H4 (cell line): ENCODE measurements at regions not wholly inside any gene's neighbourhood (a gene's known extent, or its start where the extent isn't known, plus 50 kb on each side); places are given as distances from the start of the nearest gene placed in this dataset.
"Not testable (repeated sequence)": the region's sequence is repeated elsewhere in the genome, so short reads cannot be mapped to it uniquely, and the experiment has no call there.

Experiments used
- DNase-seq: peaks from one replicate; pipeline ENCODE4 v3.0.0-alpha.2; 2015; ENCODE audit warnings: low spot score

DNA sequence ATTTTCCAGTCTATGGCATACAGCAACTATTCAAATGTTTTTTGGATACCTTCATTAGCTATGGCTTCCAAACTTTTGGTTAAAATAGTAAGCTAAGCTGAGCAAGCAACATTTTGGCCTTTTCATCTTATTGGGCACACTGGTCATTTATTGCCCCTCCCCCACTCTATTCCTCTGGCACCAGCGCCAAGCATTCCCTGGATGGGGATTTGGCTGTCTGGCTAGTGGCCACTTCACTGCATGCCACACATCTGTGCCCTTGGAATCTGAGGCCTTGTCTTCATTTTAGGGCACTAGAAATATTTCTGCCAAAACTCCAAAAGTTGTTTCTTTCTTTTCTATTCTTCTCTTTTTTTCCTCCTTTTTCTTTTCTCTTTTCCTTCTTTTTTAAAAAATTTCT lies 305.8 kb upstream of the POTED start:
- not testable (repeated sequence) for DNase-seq

DNA sequence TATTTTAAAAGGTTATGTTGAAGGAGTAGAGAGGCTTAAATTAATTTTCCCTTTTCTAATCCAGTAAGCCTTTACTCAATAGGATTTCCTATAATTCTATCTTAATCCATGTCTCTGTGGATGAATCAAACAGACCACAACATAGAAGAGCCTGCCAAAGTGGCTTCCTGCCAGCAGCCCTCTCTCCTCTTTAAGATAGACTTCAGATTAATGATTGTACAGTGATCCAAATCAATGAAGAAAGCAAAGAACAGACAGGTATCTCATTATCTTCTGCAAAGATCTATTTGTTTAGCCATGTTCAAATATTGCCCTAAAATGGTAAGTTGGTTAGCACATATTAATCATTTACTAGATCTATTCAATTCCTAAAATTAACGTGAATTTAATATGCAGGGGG lies 304.7 kb upstream of the POTED start:
- DNase-seq: not testable (repeated sequence)

DNA sequence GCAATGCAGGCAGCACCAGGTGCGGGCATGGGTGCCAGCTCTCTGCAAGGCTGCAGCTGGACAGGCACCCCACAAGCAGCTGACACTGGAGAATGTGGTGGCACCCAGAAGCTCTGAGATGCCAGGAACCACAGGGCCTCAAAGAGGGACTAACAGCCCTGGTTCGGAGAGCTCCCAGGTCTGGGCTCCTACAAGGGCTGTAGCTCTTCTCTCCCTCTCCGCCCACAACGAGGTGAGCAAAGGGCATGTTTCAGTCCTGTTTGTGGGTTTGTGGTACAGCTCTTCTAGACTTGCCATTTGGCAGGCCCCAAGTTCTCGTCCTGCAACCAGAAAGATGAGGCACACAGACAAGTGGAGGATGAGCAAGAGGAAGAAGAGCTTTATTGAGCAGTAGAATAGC lies 299.5 kb upstream of the POTED start:
- DNase-seq: not testable (repeated sequence)

DNA sequence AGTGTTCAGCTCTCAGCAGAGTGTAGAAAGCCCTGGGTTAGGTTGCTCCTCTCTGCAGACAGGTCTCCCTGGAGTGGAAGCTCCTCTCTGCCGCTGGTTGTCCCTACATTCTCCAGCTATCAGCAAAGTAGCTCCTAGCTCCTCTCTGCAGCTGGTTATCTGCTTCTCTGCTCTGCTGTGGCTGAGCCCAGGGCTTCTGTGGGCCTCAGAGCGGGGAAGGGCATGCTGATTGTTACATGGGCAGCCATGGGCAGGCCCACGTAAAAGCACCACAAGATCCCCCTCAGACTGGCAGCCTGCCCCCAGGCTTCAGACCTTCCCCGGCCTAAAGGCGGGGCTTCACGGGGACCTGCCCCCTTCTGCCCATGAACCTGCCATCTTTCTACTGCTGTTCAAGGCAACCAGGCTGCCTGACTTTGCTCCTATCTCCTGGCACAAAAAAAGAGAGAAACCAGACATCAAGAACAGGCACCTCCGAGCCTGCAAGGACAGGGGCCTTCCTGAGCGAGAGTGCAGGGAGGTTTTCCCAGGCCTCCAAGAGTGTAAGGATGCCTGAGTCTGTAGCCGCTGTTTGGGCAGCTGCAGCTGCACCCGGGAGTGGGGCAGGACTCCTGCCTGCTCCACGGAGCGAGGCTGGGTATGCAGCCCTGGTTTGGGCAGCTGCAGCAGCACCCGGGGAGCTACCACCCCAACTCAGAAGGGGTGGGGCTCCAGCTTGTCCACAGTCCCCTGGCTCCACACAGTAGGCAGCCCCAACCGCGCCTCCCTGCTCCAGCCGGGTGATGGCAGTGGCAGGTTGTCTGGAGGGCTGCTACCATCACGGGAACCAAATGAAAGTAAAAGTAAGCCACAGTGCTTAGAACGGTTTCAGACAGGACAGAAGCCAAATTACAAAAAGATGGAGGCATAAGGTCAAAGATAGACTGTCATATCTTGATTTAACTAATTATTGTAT lies 298.7 kb upstream of the POTED start:
- DNase-seq: peak; percentile 7

DNA sequence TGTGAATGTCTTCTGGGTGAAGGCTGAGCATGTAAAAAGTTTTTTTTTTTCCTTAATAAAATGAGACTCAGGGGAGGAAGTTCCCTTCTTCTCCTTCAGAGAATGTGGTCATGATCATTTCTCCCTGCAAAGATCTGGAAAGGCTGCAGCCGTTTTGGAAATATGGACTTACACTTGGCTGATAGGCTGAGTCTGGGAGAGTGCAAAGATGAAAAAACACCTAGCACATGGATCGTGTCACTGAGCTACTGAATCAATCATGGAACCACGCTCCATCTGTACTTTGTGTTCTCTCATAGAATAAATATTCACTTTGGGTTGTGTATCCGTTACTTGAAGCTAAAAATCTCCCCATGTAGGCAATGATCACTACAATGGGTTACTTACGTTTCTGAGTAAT lies 290.9 kb upstream of the POTED start:
- DNase-seq: not testable (repeated sequence)

DNA sequence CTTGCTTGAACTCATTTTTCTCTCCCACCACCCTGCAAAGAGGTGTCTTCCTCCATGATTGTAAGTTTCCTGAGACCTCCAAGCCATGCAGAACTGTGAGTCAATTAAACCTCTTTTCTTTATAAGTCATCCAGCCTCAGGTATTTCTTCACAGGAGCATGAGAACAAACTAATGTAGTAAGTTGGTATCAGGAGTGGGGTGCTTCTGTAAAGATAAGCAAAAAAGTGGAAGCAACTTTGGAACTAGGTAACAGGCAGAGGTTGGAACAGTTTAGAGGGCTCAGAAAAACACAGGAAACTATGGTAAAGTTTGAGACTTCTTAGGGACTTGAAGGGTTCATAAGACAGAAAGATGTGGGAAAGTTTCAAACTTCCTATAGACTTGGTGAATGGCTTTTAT lies 287.7 kb upstream of the POTED start:
- DNase-seq: not testable (repeated sequence)

DNA sequence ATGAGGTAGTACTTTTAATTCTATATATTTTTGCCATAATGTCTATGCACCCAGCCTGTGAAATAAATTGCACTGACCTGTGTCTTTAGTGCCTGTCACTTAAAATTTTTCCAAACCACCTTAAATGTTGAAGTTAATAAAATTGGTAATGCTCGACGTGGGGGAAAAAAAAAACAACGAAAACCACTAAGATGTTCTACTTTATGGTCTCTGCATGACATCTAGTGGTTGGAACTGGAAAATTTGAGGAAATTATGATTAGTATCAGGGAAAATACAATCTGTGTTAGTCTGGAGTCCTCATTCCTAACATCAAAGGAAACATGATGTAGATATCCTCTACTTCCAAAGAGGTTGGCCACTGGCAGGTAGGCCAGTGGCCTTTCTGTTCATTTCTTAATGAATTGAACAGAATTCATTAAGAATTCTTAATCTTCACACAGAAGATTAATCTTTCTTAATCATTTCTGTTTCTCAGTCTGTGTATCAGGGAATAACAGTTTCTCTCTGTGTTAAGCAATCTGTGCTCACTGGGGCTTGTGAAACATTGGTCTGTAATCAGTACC lies 268.8 kb upstream of the POTED start:
- DNase-seq: not testable (repeated sequence)

DNA sequence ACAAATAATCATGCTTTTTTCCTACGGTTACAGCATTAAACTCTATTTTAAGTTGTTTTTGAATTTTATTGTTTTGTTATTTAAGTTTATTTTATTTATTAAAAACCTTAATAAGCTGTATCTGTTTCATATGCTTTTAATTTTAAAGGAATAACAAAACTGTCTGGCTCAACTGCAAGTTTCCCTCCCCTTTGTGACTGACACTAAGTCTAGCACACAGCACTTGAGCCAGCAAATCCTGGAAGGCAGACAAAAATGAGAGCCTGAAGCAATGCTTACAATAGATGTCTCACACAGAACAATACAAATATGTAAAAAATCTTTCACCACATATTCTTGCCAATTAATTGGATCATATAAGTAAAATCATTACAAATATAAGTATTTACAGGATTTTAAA lies 258.1 kb upstream of the POTED start:
- not testable (repeated sequence) for DNase-seq

DNA sequence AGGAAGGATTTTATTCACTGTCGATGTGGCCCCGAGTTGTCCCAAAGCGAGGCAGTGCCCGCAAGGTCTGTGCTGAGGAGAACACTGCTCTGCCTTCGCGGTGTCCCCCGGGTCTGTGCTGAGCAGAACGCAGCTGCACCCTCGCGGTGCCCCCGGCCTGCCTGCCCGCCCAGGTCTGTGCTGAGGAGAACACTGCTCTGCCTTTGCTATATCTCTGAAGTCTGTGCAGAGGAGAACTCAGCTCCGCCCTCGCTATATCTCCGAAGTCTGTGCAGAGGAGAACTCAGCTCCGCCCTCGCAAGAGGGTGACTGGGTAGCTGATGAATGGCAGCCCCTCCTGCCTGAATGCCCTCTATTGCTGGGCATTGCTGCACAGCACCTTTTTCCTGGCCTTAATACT lies 249.4 kb upstream of the POTED start:
- not testable (repeated sequence) for DNase-seq

DNA sequence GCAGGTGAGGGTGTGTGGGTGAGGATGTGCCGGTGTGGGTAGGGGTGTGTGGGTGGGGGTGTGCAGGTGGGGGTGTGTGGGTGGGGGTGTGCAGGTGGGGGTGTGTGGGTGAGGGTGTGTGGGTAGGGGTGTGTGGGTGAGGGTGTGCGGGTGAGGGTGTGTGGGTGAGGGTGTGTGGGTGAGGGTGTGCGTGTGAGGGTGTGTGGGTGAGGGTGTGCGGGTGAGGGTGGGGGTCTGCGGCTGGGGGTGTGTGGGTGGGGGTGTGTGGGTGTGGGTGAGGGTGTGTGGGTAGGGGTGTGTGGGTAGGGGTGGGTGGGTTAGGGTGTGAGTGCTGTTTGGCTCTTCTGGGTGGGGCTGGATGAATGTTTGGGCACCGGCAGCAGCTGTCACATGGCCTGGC lies 241.4 kb upstream of the POTED start:
- DNase-seq: no peak

DNA sequence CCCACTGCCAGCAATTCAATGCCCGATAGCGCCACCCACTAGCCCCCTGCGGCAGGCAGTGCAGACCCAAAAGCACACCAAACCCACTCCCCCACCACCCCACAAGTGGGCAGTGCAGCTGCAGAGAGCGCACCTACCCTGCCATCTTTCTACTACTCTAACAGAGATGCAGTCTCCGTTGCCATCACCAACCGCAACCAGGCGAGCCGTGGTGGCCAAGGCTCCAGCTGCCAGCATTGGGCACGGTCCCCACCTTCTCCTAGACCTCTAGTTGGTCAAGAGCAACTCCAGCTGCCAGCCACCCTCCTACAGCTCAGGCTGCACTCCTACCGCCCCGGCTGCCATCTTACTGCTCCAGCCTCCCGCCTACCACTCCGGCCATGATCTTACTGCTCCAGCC lies 236.9 kb upstream of the POTED start:
- DNase-seq: not testable (repeated sequence)

DNA sequence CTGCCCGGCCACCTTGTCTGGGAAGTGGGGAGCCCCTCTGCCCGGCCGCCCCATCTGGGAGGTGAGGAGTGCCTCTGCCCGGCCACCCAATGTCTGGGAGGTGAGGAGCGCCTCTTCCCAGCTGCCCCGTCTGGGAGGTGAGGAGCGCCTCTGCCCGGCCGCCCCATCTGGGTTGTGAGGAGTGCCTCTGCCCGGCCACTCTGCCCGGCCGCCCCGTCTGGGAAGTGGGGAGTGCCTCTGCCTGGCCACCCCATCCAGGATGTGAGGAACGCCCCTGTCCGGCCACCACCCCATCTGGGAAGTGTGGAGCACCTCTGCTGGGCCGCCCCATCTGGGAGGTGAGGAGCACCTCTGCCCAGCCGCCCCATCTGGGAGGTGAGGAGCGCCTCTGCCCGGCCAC lies 230.6 kb upstream of the POTED start:
- not testable (repeated sequence) for DNase-seq

DNA sequence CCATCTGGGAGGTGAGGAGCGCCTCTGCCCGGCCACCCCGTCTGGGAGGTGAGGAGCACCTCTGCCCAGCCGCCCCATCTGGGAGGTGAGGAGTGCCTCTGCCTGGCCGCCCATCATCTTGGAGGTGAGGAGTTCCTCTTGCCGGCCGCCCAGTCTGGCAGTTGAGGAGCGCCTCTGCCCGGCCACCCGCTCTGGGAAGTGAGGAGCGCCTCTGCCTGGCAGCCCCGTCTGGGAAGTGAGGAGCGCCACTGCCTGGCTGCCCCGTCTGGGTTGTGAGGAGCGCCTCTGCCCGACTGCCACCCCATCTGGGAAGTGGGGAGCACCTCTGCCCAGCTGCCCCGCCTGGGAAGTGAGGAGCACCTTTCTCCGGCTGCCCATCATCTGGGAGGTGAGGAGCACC lies 230.0 kb upstream of the POTED start:
- not testable (repeated sequence) for DNase-seq

DNA sequence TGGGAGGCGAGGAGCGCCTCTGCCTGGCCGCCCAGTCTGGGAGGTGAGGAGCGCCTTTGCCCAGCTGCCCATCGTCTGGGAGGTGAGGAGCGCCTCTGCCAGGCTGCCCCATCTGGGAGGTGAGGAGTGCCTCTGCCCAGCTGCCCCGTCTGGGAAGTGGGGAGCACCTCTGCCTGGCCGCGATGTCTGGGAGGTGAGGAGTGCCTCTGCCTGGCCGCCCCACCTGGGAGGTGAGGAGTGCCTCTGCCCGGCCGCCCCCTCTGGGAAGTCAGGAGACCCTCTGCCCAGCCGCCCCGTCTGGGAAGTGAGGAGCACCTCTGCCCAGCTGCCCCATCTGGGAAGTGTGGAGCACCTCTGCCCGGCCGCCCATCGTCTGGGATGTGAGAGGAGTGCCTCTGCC lies 229.0 kb upstream of the POTED start:
- not testable (repeated sequence) for DNase-seq

DNA sequence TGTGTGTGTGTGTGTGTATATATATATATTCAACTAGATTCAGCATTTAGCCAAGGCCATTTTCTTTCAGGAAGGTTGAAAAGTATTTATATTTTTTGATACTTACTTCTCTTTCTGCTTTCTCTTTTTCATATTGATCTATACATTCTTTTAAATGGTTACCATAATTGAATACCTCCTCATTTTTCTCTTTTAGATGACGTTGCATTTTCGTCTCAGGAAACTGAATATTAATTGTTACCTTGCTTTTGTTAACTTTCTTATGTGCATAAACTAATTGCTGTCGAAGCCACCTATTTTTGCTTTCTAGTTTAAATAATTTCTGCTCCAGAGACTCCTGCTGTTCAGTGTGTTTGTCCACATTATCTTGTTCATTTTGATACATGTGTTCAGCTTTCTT lies 225.4 kb upstream of the POTED start:
- not testable (repeated sequence) for DNase-seq

DNA sequence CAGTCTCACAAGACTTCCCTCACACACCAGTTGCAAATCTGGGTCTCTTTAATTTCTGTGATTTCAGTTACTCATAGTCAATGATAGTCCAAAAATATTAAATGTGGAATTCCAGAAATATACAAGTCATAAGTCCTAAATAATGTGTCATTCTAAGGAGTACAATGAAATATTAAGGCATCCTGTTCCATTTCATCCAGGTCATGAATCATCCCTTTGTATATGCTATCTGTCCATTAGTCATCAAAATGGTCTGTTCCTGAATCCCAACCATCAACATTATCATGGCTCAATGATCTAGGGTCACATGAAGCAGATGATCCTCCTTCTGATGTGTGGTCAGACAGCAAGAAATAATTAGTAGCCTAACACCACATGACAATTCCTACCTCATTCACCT lies 200.4 kb upstream of the POTED start:
- DNase-seq: not testable (repeated sequence)

DNA sequence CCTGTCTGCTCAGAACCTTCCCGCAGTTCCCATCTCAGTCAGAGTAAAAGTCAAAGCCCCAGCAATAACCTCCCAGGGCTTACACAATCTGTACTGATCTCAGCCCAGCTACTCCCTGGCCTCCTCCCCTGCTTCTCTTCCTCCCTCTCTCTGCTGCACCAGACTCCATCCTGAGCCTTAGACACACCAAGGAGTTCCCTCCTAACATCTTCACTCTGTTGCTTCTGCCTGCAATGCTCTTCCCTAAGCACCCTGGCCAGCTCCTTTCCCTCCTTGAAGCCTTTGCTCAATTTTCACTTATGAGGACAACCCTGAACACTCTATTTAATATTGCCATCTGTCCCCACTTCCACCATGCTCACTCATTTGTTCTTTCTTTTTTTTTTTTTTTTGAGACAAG lies 173.7 kb upstream of the POTED start:
- DNase-seq: not testable (repeated sequence)

DNA sequence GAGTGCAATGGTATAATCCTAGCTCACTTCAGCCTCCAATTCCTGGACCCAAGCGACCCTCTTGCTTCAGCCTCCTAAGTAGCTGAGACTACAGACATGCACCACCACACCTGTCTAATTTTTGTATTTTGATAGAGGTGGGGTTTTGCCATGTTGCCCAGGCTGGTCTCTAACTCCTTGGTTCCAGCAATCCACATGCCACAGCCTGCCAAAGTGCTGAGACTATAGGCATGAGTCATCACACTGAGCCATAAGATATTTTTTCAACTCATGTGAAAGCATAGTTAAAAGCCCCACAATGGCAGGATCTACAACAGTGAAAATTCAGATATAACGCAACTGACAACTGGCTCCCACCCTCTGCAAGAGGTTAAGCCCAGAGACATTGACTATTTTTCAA lies 161.8 kb upstream of the POTED start:
- not testable (repeated sequence) for DNase-seq

DNA sequence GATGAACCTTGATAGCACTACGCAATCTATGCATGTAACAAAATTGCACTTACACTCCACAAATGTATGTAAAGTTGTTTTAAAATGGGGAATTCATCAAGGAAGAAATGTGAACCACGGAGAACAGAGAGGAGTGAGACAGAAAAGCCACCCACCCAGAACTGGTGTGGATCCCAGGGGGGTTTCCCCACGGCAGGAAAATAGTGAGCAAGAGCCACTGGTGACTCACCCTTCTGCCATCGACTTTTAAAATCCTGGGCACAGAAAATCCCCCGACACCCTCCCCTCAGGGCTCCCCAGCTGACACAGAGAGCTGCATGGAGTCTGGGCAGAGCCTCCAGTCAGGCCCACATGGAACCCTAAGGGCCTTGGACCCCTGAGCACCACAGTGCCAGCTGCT lies 146.0 kb upstream of the POTED start:
- DNase-seq: not testable (repeated sequence)
